ENCODE measurements at regions not wholly inside any gene's neighbourhood (a gene's known extent, or its start where the extent isn't known, plus 50 kb on each side); places are given as distances from the start of the nearest gene placed in this dataset.
A peak's percentile ranks its signal among the peaks of the same experiment; 100 is the strongest.

DNA sequence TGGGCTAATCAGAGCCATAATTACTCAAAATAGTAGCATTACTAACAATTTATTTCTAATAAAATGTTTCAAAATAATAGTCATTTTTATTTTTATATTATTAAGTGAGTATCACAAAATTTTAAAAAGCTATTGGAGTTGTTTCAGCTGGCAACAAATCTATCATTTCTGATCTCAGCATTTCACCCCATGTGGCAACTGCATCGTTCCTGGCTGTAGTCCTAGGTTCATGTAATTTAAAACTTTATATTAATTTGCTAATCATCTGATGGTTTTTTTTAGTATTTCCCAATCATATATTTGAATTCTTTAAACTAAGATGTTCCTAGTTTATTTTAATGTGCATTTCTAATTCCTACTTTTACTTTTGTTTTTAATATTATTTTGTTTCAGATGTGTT lies 293.0 kb upstream of the AKR1E2 start:
- DNase-seq, result no peak

DNA sequence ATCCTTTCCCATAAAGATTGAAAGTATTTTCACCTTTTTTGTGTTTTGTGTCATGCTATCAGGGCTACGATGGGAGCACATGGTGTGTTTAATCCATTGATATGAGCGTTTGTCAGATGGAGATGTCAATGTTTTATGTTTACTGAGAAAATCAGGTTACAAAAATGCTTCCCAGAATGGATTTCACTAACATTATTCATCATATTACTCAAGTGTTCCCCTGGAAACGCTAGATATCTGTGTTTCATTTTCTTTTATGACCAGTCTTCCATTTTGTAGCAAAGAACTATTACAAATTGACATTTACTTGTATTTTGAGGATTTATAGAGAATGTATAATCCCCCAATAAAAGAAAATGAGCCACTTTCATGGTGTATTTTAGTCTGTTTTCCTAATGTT lies 293.5 kb upstream of the AKR1E2 start:
- no peak for DNase-seq

DNA sequence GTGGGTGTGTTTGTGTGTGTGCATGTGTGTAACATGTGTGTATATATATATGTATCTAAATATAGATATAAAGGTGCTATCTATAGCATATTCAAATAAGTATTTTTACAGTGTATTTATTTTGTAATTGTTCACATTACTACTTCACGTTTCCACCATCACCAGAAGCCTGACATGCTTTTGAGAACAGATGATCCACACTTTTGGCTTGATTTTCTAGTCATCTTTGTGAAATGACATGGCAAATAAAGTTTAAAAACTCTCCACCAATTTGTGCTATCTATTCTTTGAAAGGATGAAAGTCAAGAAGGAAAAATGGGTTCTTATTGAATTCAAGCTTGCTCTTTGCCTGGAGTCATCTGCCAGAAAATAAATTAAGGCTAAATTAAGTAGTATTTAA lies 294.0 kb upstream of the AKR1E2 start:
- DNase-seq, result no peak

DNA sequence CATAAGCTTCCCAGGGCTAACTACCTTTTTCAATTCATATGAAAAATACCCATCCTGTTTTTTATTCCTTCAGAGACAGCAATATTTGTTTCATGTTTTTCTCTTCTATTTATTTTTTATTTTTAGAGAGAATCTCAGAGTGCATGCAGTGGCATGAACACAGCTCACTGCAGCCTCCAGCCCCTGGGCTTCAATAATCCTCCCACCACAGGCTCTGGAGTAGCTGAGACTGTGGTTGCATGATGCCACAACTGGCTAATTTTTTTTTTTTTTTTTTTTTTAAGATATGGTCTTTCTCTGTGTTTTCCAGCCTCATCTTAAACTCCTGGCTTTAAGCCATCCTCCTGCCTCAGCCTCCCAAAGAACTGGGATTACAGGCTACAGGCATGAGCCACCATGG lies 296.7 kb upstream of the AKR1E2 start:
- DNase-seq, result no peak

GRCh38 chr10:4527281-4527970 lies 298.6 kb upstream of the AKR1E2 start:
- no peak for DNase-seq

GRCh38 chr10:4526311-4526731 lies 299.7 kb upstream of the AKR1E2 start:
- no peak for DNase-seq

DNA sequence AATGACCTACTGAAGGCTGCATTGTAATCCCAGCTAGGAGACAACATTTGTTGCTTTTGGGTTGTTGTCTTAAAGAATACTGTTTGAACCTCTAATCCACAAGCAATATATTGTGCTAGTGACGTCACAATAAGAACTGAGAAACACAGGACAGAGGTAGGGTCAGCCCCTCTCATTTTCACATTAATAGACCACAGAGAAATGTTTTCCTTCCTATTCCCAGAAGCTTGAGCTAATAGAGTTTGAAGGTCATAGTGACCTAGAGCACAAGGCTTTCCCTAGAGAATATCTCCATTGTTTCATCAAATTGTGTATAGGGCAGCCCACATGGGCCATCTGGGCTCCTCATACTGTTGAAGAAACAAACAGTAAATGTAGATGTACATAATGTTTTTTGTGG lies 300.9 kb upstream of the AKR1E2 start:
- no peak for DNase-seq

DNA sequence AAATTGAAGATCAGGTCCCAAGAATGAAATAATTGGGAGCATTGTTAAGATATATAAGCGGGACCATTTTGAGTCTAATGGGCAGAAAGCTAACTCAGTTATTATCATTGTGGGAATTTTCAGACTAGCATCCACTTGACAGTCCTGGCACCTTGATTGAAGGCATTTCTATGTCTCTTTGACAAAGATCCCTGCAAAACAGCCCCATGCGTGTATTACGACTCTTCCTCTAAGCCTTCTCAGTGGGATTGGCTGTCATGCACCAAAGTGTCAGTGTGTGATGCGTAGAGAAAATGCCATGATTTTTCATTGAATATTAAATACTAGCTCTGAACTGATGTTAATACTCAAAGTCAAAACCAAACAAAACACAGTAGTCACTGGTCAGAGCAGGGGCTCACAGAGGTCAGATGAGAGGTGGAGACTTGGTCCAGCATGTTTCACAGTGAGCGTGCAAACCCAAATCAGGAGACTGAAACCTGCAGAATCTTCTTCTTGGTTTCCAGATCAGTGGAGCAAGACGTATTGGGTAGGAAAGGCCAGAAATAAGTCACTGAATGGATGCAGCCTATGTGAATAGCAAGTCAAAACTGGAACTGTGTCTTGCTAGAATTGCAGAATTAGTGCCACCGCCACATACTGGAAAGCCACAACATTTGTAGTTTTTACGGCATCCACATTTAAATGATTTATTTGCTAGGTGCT lies 303.6 kb upstream of the AKR1E2 start:
- DNase-seq, result no peak

- no peak for DNase-seq
Measured at GRCh38 chr10:4519658-4520402, 306.2 kb upstream of the AKR1E2 start.

- no peak for DNase-seq
Measured at GRCh38 chr10:4517746-4518145, 308.3 kb upstream of the AKR1E2 start.

- no peak for DNase-seq
Measured at GRCh38 chr10:4515721-4516120, 310.3 kb upstream of the AKR1E2 start.

DNA sequence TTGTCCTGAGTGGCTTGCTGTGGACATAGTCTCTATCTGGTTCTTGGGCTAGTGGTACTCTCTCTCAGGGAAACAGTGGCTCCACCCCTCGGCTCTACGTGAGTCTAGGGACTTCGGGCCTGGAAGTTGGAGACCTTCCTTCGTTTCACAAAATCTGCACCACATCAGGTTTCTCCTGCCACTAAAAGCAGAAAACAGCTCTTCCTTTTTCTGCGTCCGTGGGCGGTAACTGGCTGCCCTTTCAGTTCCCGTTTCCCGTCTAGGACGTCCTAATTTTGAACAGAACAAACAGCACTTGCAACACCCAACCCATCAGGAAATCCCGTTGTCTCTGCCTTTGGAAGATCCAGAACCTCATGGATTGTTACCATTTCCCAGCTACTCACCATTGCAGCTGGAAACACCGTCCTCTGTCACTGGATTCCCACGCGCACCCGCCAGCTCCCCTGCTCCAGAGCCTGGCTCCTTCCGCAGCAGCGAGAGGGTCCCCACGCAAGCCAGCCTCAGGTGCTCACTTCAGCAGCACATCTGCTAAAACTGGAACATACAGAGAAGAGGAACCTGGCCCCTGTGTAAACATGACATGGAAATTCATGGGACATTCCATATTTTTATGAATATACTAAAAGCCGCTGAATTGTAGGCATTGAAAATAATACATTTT lies 311.4 kb upstream of the AKR1E2 start:
- DNase-seq, result peak in 17 of 51 donors; percentile 2 to 24 (median 7)

- no peak for DNase-seq
Measured at GRCh38 chr10:4512671-4513240, 313.3 kb upstream of the AKR1E2 start.

- DNase-seq, result no peak
Measured at GRCh38 chr10:4512196-4512595, 313.8 kb upstream of the AKR1E2 start.

DNA sequence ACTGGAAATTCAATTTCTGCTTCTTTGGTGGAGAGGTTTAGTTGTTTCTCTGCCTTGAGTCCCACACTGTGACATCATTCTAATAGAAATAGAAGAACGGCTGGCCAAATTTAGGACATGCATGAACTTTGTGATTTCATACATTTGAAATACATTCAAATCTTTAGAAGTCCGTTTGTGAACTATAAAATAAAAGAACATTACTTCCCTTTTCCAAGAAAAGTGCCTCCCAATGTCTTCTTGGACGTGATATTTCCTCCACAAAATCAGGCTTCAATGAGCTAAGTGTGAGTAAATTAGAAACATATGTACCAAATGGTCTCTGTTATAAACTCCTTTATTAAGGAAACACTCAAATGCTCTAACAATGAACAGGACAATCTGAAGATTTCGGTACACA lies 314.5 kb upstream of the AKR1E2 start:
- DNase-seq, result no peak

- no peak for DNase-seq
Measured at GRCh38 chr10:4509405-4509804, 316.6 kb upstream of the AKR1E2 start.

GRCh38 chr10:4506095-4506494 lies 319.9 kb upstream of the AKR1E2 start:
- DNase-seq, result no peak

DNA sequence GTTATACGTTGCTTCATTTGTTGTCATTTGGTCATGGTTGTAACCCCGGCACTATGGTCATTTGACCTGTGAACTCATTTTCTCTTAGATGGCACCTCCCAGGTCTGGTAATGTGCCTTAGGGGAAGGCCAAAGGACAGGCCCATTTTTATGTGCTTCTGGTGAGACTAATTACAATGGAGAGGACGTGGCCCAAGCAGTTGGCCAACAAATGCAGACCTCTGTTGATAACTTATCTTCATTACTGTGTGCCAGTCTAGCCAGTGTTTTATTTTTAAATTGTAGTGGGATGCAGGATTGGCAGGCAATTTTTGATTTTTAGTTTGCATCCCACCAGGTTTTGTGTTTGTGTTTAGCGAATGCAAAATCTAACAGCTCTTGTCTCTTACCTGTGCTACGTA lies 321.5 kb upstream of the AKR1E2 start:
- no peak for DNase-seq

DNA sequence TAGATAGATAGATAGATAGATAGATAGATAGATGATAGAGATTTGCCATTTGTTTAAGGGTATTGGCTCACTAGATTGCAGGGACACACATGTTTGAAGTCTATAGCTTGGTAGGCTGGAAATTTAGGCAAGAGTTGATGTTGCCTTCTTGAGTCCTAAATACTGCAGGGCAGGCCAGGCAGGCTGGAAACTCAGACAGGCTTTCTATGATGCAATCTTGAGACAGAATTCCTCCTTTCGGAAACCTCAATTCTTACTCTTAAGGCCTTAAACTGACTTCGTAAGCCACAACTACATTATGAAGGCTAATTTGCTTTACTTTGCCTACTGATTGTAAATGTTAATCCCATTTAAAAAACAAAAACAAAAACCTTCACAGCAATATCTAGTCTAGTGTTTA lies 322.9 kb upstream of the AKR1E2 start:
- no peak for DNase-seq

GRCh38 chr10:4501306-4501705 lies 324.7 kb upstream of the AKR1E2 start:
- no peak for DNase-seq

GRCh38 chr10:4498711-4499251 lies 327.2 kb upstream of the AKR1E2 start:
- DNase-seq, result no peak

- DNase-seq, result no peak
Measured at GRCh38 chr10:4494551-4494950, 331.5 kb upstream of the AKR1E2 start.
